GM12878 (cell line): ENCODE measurements at regions not wholly inside any gene's neighbourhood (a gene's known extent, or its start where the extent isn't known, plus 50 kb on each side); places are given as distances from the start of the nearest gene placed in this dataset.

Experiments
- ATAC-seq: fragments of 200-7000 bp; cut with Tn5 transposase; 3 replicates; pipeline ENCODE4 v1.9.1; 2020; ENCODE audit warnings: mild to moderate bottlenecking, moderate library complexity
- BruUV-seq: library from RNA; stranded (reverse); fragments of 400-500 nt; replicated peaks from 2 replicates; lab custom pipeline; 2021; lab: Mats Ljungman, UMichigan
- CTCF ChIA-PET: fragments of 300-600 bp; sonication (Branson Sonifier 250); formaldehyde crosslinking; extraction: SDS; loops from one replicate; lab custom pipeline; 2021; ENCODE audit warnings: inconsistent platforms; lab: Yijun Ruan, JAX
- POLR2A ChIA-PET: fragments of 350-600 bp; formaldehyde crosslinking; extraction: SDS; loops from one replicate; lab custom pipeline; 2021; ENCODE audit warnings: inconsistent platforms; lab: Charles Lee
- RAD21 ChIA-PET: fragments of 300-600 bp; sonication (Branson Sonifier 250); formaldehyde crosslinking; loops from one replicate; lab custom pipeline; 2023; ENCODE audit warnings: antibody characterized with exemption; ENCODE audit not compliant: unreplicated experiment; lab: Charles Lee
- SMC1A ChIA-PET: fragments of 300-600 bp; sonication (Branson Sonifier 250); formaldehyde crosslinking; loops from one replicate; lab custom pipeline; 2023; ENCODE audit not compliant: unreplicated experiment, uncharacterized antibody; lab: Charles Lee
- DNase-seq: peaks from one replicate; pipeline ENCODE4 v3.0.0-alpha.2; 2011; ENCODE audit warnings: low read depth, low spot score
- FAIRE-seq: peaks from 3 replicates; lab custom pipeline; 2011; peaks lifted over from hg19 to GRCh38; lab: Jason Lieb, UNC
- H2AFZ ChIP-seq: 2 replicates; pipeline ENCODE4 v1.6.0; 2011; ENCODE audit warnings: low read depth, low read length, control low read depth; ENCODE audit not compliant: control insufficient read depth
- H3K27ac ChIP-seq: 2 replicates; pipeline ENCODE4 v1.5.1; 2011; ENCODE audit warnings: control low read depth; ENCODE audit not compliant: control insufficient read depth, insufficient read depth
- H3K27me3 ChIP-seq, 2 experiments: replicated peaks in 1 of 2; 2 replicates each; pipeline versions ENCODE4 v1.6.0 to v1.6.1; 2011; ENCODE audit warnings: low read length in 1 of 2; ENCODE audit not compliant: control insufficient read depth in 2 of 2, insufficient read depth in 2 of 2
- H3K36me3 ChIP-seq, 2 experiments: 2 replicates each; pipeline ENCODE4 v1.5.1; 2011; ENCODE audit warnings: low read length in 1 of 2; ENCODE audit not compliant: control insufficient read depth in 2 of 2, insufficient read depth in 2 of 2
- H3K4me1 ChIP-seq: 2 replicates; pipeline ENCODE4 v1.6.1; 2011; ENCODE audit warnings: mild to moderate bottlenecking, low read length, moderate library complexity, mixed read lengths; ENCODE audit not compliant: control insufficient read depth, insufficient read depth
- H3K4me2 ChIP-seq: 2 replicates; pipeline ENCODE4 v1.6.0; 2011; ENCODE audit warnings: control low read depth; ENCODE audit not compliant: control insufficient read depth, insufficient read depth
- H3K4me3 ChIP-seq: fragments of 200-600 bp; sonication (generic); 2 replicates; pipeline ENCODE4 v1.5.1; 2016
- H3K79me2 ChIP-seq: 2 replicates; pipeline ENCODE4 v1.6.0; 2011; ENCODE audit warnings: low read length; ENCODE audit not compliant: control insufficient read depth, insufficient read depth
- H3K9ac ChIP-seq: 2 replicates; pipeline ENCODE4 v1.8.0; 2011; ENCODE audit warnings: low read length, control low read depth, mixed read lengths; ENCODE audit not compliant: control insufficient read depth, insufficient read depth
- H3K9me3 ChIP-seq: replicated peaks from 3 replicates; pipeline ENCODE4 v1.5.1; 2011; ENCODE audit warnings: mild to moderate bottlenecking, low read length; ENCODE audit not compliant: control insufficient read depth, insufficient read depth
- H4K20me1 ChIP-seq: 2 replicates; pipeline ENCODE4 v1.6.0; 2011; ENCODE audit not compliant: control insufficient read depth, insufficient read depth
- ASH2L ChIP-seq: fragments of 300-600, 200-600 bp; sonication (generic); IDR thresholded peaks from 2 replicates; pipeline ENCODE4 v1.6.1; 2017; ENCODE audit warnings: low read depth, mild to moderate bottlenecking, borderline replicate concordance
- CBFB ChIP-seq: IDR thresholded peaks from 2 replicates; pipeline ENCODE4 v1.6.1; 2016; ENCODE audit warnings: antibody characterized with exemption, low read depth
- CTCF ChIP-seq, 3 experiments: IDR thresholded peaks in 2 of 3; conservative IDR thresholded peaks in 1 of 3; 2 replicates each; pipeline ENCODE4 v1.5.1; 2011; ENCODE audit warnings: low read depth in 3 of 3, low read length in 3 of 3, mild to moderate bottlenecking in 3 of 3, control low read depth in 2 of 3, moderate library complexity in 2 of 3, inconsistent platforms in 1 of 3, mixed read lengths in 1 of 3; ENCODE audit not compliant: control insufficient read depth in 2 of 3, insufficient read depth in 1 of 3; ENCODE audit errors: extremely low read depth in 1 of 3
- ESRRA ChIP-seq: IDR thresholded peaks from 2 replicates; pipeline ENCODE4 v1.6.1; 2012; ENCODE audit warnings: mild to moderate bottlenecking, low read length, improper control_type of control experiment
- LARP7 ChIP-seq: fragments of 450-650 bp; IDR thresholded peaks from 2 replicates; pipeline ENCODE4 v1.6.1; 2017; ENCODE audit warnings: mild to moderate bottlenecking
- PAX5 ChIP-seq: IDR thresholded peaks from 2 replicates; pipeline ENCODE4 v1.6.1; 2011; ENCODE audit warnings: low read depth, low read length, borderline replicate concordance
- RAD21 ChIP-seq: IDR thresholded peaks from 2 replicates; pipeline ENCODE4 v1.6.1; 2011; ENCODE audit warnings: mild to moderate bottlenecking, low read depth, low read length, moderate library complexity; ENCODE audit not compliant: insufficient read depth
- ZNF274 ChIP-seq: IDR thresholded peaks from one replicate; pipeline ENCODE4 v1.8.0; 2011; ENCODE audit not compliant: insufficient read length, insufficient read depth
- ZNF687 ChIP-seq: fragments of 450-650 bp; IDR thresholded peaks from 2 replicates; pipeline ENCODE4 v1.6.1; 2017; ENCODE audit warnings: mild to moderate bottlenecking, moderate library complexity
- WGBS: methylation state at CpG from one replicate; pipeline ENCODE4 v1.1.6; 2016; ENCODE audit warnings: low lambda C conversion rate; ENCODE audit not compliant: insufficient replicate concordance, insufficient coverage; ENCODE audit errors: missing lambda C conversion rate; 5-methylcytosine and 5-hydroxymethylcytosine counted together
- in situ Hi-C: fragments of 300-500 bp; cut with MboI; formaldehyde crosslinking; loops from 9 replicates; pipeline ENCODE4 v1.14.3; 2018; ENCODE audit warnings: mixed read lengths
- intact Hi-C: fragments of 100-400 bp; cut with micrococcal nuclease; formaldehyde crosslinking; loops from one replicate; pipeline ENCODE4 v1.14.2; 2022; ENCODE audit not compliant: unreplicated experiment

GRCh38 chr13:106105153-106105552 lies 430.3 kb downstream of the EFNB2 start:
- Histone ChIP-seq H3K79me2 (no peaks in the 10 kb centered on the region), H4K20me1 (no peaks in the 10 kb centered on the region), H3K4me1 (no peaks in the 10 kb centered on the region), H3K9me3 (no peaks in the 10 kb centered on the region), H3K36me3 (no peaks in the 10 kb centered on the region), H3K4me2 (no peak overlapping the region), H3K27ac (no peak overlapping the region), H3K4me3 (no peak overlapping the region), H2AFZ (no peak overlapping the region), H3K27me3 (no peaks in the 10 kb centered on the region), H3K9ac (no peak overlapping the region)
- SMC1A ChIA-PET, result interaction anchor here (1.9 kb wide), 1 partner anchor 12 kb away, joined by 9 read pairs; no protein-coding TSS in a partner anchor
- DNase-seq (no peak), ATAC-seq (no peak), FAIRE-seq (no peak)
- POLR2A ChIA-PET, result no interaction called here
- in situ Hi-C loops, result no loop called here
- RAD21 ChIA-PET, result interaction anchor here (0.6 kb wide), 1 partner anchor 629 kb away, joined by 3 read pairs; no protein-coding TSS in a partner anchor
- 0% methylated on average over 1 of the region's 1 CpG for WGBS
- TF ChIP-seq CTCF (IDR thresholded peaks at IDR 0.05 in 2 of 3, conservative IDR thresholded peaks at IDR 0.05 in 1 of 3; ENCODE audit: control insufficient read depth in 2 of 3, extremely low read depth in 1 of 3, insufficient read depth in 1 of 3, low read depth in 3 of 3, low read length in 3 of 3) (no peak), ZNF687 (no peak), CBFB (no peak), RAD21 (no peak), PAX5 (no peak), ZNF274 (no peak), ESRRA (no peak), LARP7 (no peak), ASH2L (no peak)
- CTCF ChIA-PET, result no interaction called here
- BruUV-seq, result no TSS peak
- intact Hi-C loops, result no loop called here
